BJ (cell line): ENCODE measurements at regions not wholly inside any gene's neighbourhood (a gene's known extent, or its start where the extent isn't known, plus 50 kb on each side); places are given as distances from the start of the nearest gene placed in this dataset.

Experiments
- CTCF ChIA-PET: fragments of 350-600 bp; formaldehyde crosslinking; extraction: SDS; loops from one replicate; lab custom pipeline; 2021; ENCODE audit warnings: antibody characterized with exemption, inconsistent platforms; lab: Yijun Ruan, JAX
- POLR2A ChIA-PET: fragments of 300-600 bp; sonication (Branson Sonifier 250); formaldehyde crosslinking; extraction: SDS; loops from one replicate; lab custom pipeline; 2021; ENCODE audit warnings: antibody characterized with exemption; lab: Charles Lee
- DNase-seq: peaks from one replicate; pipeline ENCODE4 v3.0.0-alpha.2; 2011; ENCODE audit warnings: low read depth
- H3K27me3 ChIP-seq: 2 replicates; pipeline ENCODE4 v1.6.0; 2011; ENCODE audit warnings: low read length; ENCODE audit not compliant: control insufficient read depth, insufficient read depth
- H3K36me3 ChIP-seq: 2 replicates; pipeline ENCODE4 v1.5.1; 2011; ENCODE audit warnings: low read length; ENCODE audit not compliant: control insufficient read depth, insufficient read depth
- H3K4me3 ChIP-seq: 2 replicates; pipeline ENCODE4 v1.5.1; 2011; ENCODE audit warnings: low read depth, mild to moderate bottlenecking, control low read depth, low read length
- TF ChIP-seq, protein P1 (sequence below): IDR thresholded peaks from 2 replicates; pipeline ENCODE4 v1.5.1; 2011; ENCODE audit warnings: low read depth, mild to moderate bottlenecking, control low read depth, inconsistent platforms, low read length, moderate library complexity; ENCODE audit not compliant: insufficient read depth

DNA sequence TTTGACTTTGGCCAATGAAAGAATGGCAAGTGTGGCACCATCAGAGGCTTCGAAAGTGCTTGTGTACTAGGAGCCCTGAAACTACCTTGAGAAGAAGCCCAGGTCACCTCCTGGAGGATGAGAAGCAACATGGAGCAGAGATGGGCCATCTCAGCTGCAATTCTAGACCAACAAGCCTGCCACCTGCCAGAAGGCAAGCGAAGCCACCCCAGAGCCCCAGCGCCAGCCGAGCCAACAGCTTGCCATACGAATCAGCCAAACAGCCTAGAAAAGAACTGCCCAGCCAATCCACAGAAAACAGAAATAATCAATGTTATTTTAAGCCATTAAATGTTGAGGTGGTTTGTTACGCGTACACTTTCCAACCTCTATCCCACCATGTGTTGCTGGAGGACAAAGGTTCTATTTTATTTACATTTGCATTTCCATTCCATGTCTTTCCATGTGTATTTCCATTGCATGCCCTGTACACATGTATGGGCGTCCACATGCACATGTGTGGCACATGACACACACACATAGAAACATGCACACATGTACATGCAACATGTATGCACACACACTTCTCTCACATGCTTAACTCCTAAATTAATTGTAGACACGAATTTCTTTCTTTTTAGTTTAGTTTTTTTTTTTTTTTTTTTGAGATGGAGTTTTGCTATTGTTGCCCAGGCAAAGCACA is 144.3 kb upstream of the TNRC6C start:
- ChIA-PET CTCF (interaction anchor here (1.1 kb wide), 1 partner anchor 200 kb away, joined by 3 read pairs; no protein-coding TSS in a partner anchor), POLR2A (no interaction called here)
- no peaks in the 10 kb centered on the region for H3K27me3 ChIP-seq

DNA sequence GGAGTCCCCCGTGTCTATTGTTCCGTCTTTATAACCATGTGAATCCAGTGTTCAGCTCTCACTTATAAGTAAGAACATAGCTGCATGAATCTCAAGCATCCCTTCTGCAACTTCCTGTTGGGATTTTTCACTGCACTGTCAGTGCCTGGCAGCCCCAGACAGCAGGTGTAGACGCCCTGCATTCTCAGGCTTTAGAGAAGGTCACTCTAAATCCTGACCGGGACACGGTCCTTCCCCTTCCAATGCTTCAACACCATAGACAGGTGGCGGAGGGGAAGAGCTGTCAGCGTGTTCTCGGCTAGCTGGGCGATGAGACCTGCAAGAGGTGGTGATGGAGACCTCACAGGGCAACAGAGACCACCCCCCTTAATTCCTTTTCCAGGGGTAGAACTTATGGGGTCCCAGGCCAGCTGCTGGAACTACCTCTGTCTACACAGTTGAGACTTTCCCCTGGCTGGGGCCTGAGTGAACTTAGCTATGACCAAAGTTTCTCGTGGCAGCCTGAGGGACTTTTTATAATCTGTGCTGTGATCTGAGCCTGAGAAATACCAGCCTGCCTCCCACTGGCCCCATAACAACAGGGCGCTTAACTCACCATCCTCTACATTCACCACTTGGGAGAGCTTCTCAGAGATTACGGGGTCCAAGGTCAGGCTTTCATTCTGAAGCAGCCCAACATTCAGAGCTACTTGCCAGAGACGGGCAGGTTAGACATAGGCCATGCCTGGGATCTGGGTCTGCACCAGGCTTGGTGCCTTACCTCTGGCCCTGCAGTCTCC is 143.2 kb upstream of the TNRC6C start:
- Histone ChIP-seq H3K36me3 (no peaks in the 10 kb centered on the region), H3K27me3 (no peaks in the 10 kb centered on the region), H3K4me3 (no peak overlapping the region)
- DNase-seq: no peak
- TF ChIP-seq, protein P1, sequence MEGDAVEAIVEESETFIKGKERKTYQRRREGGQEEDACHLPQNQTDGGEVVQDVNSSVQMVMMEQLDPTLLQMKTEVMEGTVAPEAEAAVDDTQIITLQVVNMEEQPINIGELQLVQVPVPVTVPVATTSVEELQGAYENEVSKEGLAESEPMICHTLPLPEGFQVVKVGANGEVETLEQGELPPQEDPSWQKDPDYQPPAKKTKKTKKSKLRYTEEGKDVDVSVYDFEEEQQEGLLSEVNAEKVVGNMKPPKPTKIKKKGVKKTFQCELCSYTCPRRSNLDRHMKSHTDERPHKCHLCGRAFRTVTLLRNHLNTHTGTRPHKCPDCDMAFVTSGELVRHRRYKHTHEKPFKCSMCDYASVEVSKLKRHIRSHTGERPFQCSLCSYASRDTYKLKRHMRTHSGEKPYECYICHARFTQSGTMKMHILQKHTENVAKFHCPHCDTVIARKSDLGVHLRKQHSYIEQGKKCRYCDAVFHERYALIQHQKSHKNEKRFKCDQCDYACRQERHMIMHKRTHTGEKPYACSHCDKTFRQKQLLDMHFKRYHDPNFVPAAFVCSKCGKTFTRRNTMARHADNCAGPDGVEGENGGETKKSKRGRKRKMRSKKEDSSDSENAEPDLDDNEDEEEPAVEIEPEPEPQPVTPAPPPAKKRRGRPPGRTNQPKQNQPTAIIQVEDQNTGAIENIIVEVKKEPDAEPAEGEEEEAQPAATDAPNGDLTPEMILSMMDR: no peak
- ChIA-PET CTCF (interaction anchor here (1.1 kb wide), 1 partner anchor 199 kb away, joined by 3 read pairs; no protein-coding TSS in a partner anchor), POLR2A (no interaction called here)

More for the DNA sequence above, 144.3 kb upstream of the TNRC6C start:
- no peak overlapping the region for H3K4me3 ChIP-seq
- no peak for DNase-seq
- TF ChIP-seq, protein P1: no peak
- no peaks in the 10 kb centered on the region for H3K36me3 ChIP-seq

DNA sequence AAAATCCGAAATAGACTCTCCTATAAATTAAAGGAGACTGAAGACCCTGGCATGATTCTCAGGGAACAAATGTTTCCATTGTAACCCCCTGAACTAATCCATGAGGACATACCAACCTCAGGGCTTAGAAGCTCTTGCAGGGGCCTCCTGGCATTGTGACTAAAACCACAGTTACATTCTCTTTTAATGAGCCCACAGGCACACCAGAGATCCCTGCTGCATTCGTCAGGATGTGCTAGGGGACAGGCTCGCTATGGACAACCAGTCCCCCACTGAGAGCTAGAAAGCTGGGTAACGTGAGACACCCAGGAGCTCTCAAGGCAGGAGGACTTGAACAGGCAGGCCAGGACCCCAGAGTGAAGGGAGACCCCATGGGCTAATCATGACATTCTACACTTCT is 140.6 kb upstream of the TNRC6C start:
- Histone ChIP-seq H3K36me3 (no peaks in the 10 kb centered on the region), H3K4me3 (no peak overlapping the region), H3K27me3 (peaks cover 1% of the 10 kb centered on the region; the same call in 1 of the 2 replicates)
- CTCF ChIA-PET: interaction anchor here (1.0 to 1.1 kb wide), 2 partner anchors 16 to 19 kb away, joined by 3 read pairs; no protein-coding TSS in a partner anchor
- TF ChIP-seq, protein P1: no peak
- no peak for DNase-seq
- POLR2A ChIA-PET: no interaction called here

DNA sequence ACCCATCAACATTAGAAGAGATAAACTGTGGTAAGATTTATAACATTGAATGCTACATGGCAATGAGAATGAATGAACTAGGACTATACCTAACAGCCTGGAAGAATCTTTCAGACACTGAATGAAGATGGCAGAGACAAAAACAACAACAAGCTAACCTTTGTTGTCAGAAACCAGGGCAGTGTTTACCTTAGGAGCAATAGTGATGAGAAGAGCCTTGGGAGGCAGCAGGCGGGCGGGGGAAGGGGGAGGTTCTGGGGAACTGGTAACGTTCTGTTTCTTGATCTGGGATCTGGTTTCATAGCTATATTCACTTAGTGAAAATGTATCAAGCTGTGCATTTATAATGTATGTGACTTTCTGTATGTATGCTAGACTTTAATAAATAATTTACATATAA is 139.0 kb upstream of the TNRC6C start:
- no peak for DNase-seq
- CTCF ChIA-PET: no interaction called here
- POLR2A ChIA-PET: no interaction called here
- no peak overlapping the region for H3K4me3 ChIP-seq
- peaks cover 1% of the 10 kb centered on the region; the same call in 1 of the 2 replicates for H3K27me3 ChIP-seq
- TF ChIP-seq, protein P1: no peak
- no peaks in the 10 kb centered on the region for H3K36me3 ChIP-seq

DNA sequence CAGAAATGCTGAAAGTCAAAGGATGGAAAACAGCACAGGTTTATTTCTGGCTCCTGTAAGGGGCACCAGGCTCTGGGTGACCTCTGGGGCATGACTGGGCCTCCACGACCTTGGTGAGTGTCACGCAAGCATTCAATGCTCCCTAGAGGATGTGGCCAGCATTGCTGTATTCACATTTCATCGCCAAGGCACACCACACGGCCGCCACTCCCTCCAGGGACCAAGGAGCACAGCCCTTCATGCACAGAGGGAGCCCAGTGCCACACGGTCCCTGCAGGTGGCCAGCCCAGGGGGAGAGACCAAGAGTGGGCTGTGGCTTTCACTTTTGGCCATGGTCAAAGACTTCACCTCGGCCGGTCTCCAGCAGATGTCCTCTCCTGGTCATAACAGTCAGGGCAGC is 137.4 kb upstream of the TNRC6C start:
- Histone ChIP-seq H3K27me3 (peaks cover 1% of the 10 kb centered on the region; the same call in 1 of the 2 replicates), H3K4me3 (no peak overlapping the region), H3K36me3 (no peaks in the 10 kb centered on the region)
- CTCF ChIA-PET: no interaction called here
- no peak for DNase-seq
- POLR2A ChIA-PET: no interaction called here
- TF ChIP-seq, protein P1: no peak
